ENCODE measurements at regions not wholly inside any gene's neighbourhood (a gene's known extent, or its start where the extent isn't known, plus 50 kb on each side); places are given as distances from the start of the nearest gene placed in this dataset.

GRCh38 chr4:157896726-157897125 is 276.1 kb downstream of the GASK1B start:
- DNase-seq (ENCODE audit: low read depth, low spot score) (no peak), ATAC-seq (no peak), FAIRE-seq (no peak)
- H3K4me2 ChIP-seq (ENCODE audit: control insufficient read depth, insufficient read depth): no peak overlapping the region
- H3K36me3 ChIP-seq (ENCODE audit: control insufficient read depth in 2 of 2, insufficient read depth in 2 of 2, low read length in 1 of 2): no peaks in the 10 kb centered on the region
- no TSS peak for BruUV-seq (replicated peaks)
- no peak overlapping the region for H2AFZ ChIP-seq (ENCODE audit: control insufficient read depth, low read depth, low read length)
- POLR2A ChIA-PET: no interaction called here
- H3K4me1 ChIP-seq (ENCODE audit: control insufficient read depth, insufficient read depth, low read length): no peaks in the 10 kb centered on the region
- no peak overlapping the region for H3K9ac ChIP-seq (ENCODE audit: control insufficient read depth, insufficient read depth, low read length)
- WGBS (ENCODE audit: insufficient coverage, insufficient replicate concordance, low lambda C conversion rate, missing lambda C conversion rate): 0% methylated on average over 3 of the region's 3 CpGs
- no peak overlapping the region for H3K4me3 ChIP-seq
- intact Hi-C loops (cut with micrococcal nuclease; ENCODE audit: unreplicated experiment): no loop called here
- RAD21 ChIA-PET (ENCODE audit: unreplicated experiment): no interaction called here
- H3K9me3 ChIP-seq (replicated peaks; ENCODE audit: control insufficient read depth, insufficient read depth, low read length): no peaks in the 10 kb centered on the region
- CTCF ChIA-PET: interaction anchor here (0.6 kb wide), 1 partner anchor 1385 kb away, joined by 3 read pairs; no protein-coding TSS in a partner anchor
- no peaks in the 10 kb centered on the region for H3K79me2 ChIP-seq (ENCODE audit: control insufficient read depth, insufficient read depth, low read length)
- SMC1A ChIA-PET (ENCODE audit: uncharacterized antibody, unreplicated experiment): interaction anchor here (0.5 kb wide), 1 partner anchor 1541 kb away, joined by 3 read pairs; no protein-coding TSS in a partner anchor
- no peaks in the 10 kb centered on the region for H3K27me3 ChIP-seq (replicated peaks in 1 of 2; ENCODE audit: control insufficient read depth in 2 of 2, insufficient read depth in 2 of 2, low read length in 1 of 2)
- in situ Hi-C loops (cut with MboI): no loop called here
- H4K20me1 ChIP-seq (ENCODE audit: control insufficient read depth, insufficient read depth): no peaks in the 10 kb centered on the region
- no peak for TF ChIP-seq PBX3 (IDR thresholded peaks at IDR 0.05; ENCODE audit: insufficient replicate concordance, low read depth, low read length)
- no peak for TF ChIP-seq SMC3 (IDR thresholded peaks at IDR 0.05; ENCODE audit: borderline replicate concordance, low read length)
- H3K27ac ChIP-seq (ENCODE audit: control insufficient read depth, insufficient read depth): no peak overlapping the region

DNA sequence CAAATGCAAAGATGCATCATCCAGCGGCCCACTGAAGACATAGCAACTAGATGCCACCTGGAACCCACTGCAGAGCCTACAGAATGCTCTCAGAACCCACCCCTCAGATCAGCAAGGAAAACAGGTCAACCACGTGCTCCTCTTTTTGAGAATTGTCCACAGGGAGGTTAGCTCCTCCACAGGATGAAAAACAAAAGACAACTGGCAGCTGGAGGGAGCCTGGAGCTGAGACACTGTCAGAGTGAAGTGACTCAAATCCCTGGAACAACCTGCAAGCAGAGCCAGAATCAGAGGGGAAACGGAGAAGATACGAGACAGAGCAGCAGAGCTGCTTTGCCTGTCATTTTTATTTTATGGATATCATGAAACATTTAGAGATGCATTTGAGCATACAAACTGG is 277.6 kb downstream of the GASK1B start:
- RAD21 ChIA-PET (ENCODE audit: unreplicated experiment): no interaction called here
- Histone ChIP-seq H3K79me2 (ENCODE audit: control insufficient read depth, insufficient read depth, low read length) (no peaks in the 10 kb centered on the region), H3K9me3 (replicated peaks; ENCODE audit: control insufficient read depth, insufficient read depth, low read length) (no peaks in the 10 kb centered on the region), H3K36me3 (ENCODE audit: control insufficient read depth in 2 of 2, insufficient read depth in 2 of 2, low read length in 1 of 2) (no peaks in the 10 kb centered on the region), H3K4me2 (ENCODE audit: control insufficient read depth, insufficient read depth) (no peak overlapping the region), H3K9ac (ENCODE audit: control insufficient read depth, insufficient read depth, low read length) (no peak overlapping the region), H3K4me3 (no peak overlapping the region), H3K27me3 (replicated peaks in 1 of 2; ENCODE audit: control insufficient read depth in 2 of 2, insufficient read depth in 2 of 2, low read length in 1 of 2) (no peaks in the 10 kb centered on the region), H3K27ac (ENCODE audit: control insufficient read depth, insufficient read depth) (no peak overlapping the region), H2AFZ (ENCODE audit: control insufficient read depth, low read depth, low read length) (no peak overlapping the region), H4K20me1 (ENCODE audit: control insufficient read depth, insufficient read depth) (no peaks in the 10 kb centered on the region), H3K4me1 (ENCODE audit: control insufficient read depth, insufficient read depth, low read length) (no peaks in the 10 kb centered on the region)
- DNase-seq (ENCODE audit: low read depth, low spot score): no peak
- CTCF ChIA-PET: no interaction called here
- ATAC-seq: no peak
- POLR2A ChIA-PET: no interaction called here
- no TSS peak for BruUV-seq (replicated peaks)
- in situ Hi-C loops (cut with MboI) (no loop called here), intact Hi-C loops (cut with micrococcal nuclease; ENCODE audit: unreplicated experiment) (no loop called here)
- WGBS (ENCODE audit: insufficient coverage, insufficient replicate concordance, low lambda C conversion rate, missing lambda C conversion rate): 32% methylated on average over 4 of the region's 4 CpGs
- no peak for FAIRE-seq
- TF ChIP-seq PAX5 (IDR thresholded peaks at IDR 0.05; ENCODE audit: borderline replicate concordance, low read depth, low read length) (no peak), POLR2AphosphoS2 (IDR thresholded peaks at IDR 0.05; ENCODE audit: low read depth, low read length) (no peak), MTA2 (IDR thresholded peaks at IDR 0.05; ENCODE audit: low read depth) (no peak), YY1 (IDR thresholded peaks at IDR 0.05; ENCODE audit: low read depth, low read length) (no peak), MYB (IDR thresholded peaks at IDR 0.05; ENCODE audit: borderline replicate concordance, low read depth, low read length) (no peak), ZBTB11 (CRISPR knock-in tag; IDR thresholded peaks at IDR 0.05) (no peak), SREBF1 (IDR thresholded peaks at IDR 0.05; ENCODE audit: low read length) (no peak), SIX5 (IDR thresholded peaks at IDR 0.05; ENCODE audit: low read depth, low read length, severe bottlenecking) (no peak), MLLT1 (IDR thresholded peaks at IDR 0.05) (no peak)
- TF ChIP-seq, protein P1, sequence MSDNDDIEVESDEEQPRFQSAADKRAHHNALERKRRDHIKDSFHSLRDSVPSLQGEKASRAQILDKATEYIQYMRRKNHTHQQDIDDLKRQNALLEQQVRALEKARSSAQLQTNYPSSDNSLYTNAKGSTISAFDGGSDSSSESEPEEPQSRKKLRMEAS (IDR thresholded peaks at IDR 0.05; ENCODE audit: low read depth, low read length): no peak
- SMC1A ChIA-PET (ENCODE audit: uncharacterized antibody, unreplicated experiment): no interaction called here
